K562 (cell line): ENCODE measurements at regions not wholly inside any gene's neighbourhood (a gene's known extent, or its start where the extent isn't known, plus 50 kb on each side); places are given as distances from the start of the nearest gene placed in this dataset.
A peak's percentile ranks its signal among the peaks of the same experiment; 100 is the strongest.
"Not testable (repeated sequence)": the region's sequence is repeated elsewhere in the genome, so short reads cannot be mapped to it uniquely, and the experiment has no call there.

Experiments used
- ATAC-seq: fragments of 200-7000 bp; cut with Tn5 transposase; 3 replicates; pipeline ENCODE4 v1.9.1; 2020; ENCODE audit warnings: moderate library complexity
- BruUV-seq: library from RNA; stranded (reverse); fragments of 400-500 nt; replicated peaks from 2 replicates; lab custom pipeline; 2021; lab: Mats Ljungman, UMichigan
- CTCF ChIA-PET: fragments of 300-600 bp; formaldehyde crosslinking; extraction: SDS; loops from one replicate; lab custom pipeline; 2021; ENCODE audit warnings: low intra/inter-chr PET ratio; lab: Yijun Ruan, JAX
- POLR2A ChIA-PET: fragments of 300-600, 350-650 bp; sonication (Branson Sonifier 250); formaldehyde crosslinking; extraction: SDS; loops from one replicate; lab custom pipeline; 2021; ENCODE audit warnings: antibody characterized with exemption, inconsistent platforms; lab: Yijun Ruan, JAX
- DNase-seq, 4 experiments: peaks; one replicate each; pipeline versions ENCODE4 v3.0.0 to v3.0.0-alpha.2; 2011 to 2018; ENCODE audit warnings: low spot score in 3 of 4, mixed read lengths in 3 of 4; ENCODE audit errors: extremely low read depth in 1 of 4
- FAIRE-seq: peaks from 2 replicates; lab custom pipeline; 2011; peaks lifted over from hg19 to GRCh38; lab: Jason Lieb, UNC
- H2AFZ ChIP-seq: 2 replicates; pipeline ENCODE4 v1.6.0; 2011; ENCODE audit warnings: low read depth, low read length, control low read depth, inconsistent platforms
- H3K27ac ChIP-seq: fragments of 200-600 bp; 3 replicates; pipeline ENCODE4 v1.8.0; 2011; ENCODE audit warnings: low read depth, mild to moderate bottlenecking, control low read depth, inconsistent platforms, low read length, moderate library complexity, mixed read lengths; ENCODE audit errors: extremely low read depth
- H3K27me3 ChIP-seq, 2 experiments: fragments of 300-600 bp in 1 of 2; 2 replicates in 1 of 2; 3 replicates in 1 of 2; pipeline versions ENCODE4 v1.6.0 to v1.8.0; 2011; ENCODE audit warnings: inconsistent platforms in 2 of 2, low read length in 2 of 2, mild to moderate bottlenecking in 1 of 2, mixed read lengths in 1 of 2, moderate library complexity in 1 of 2; ENCODE audit not compliant: control insufficient read depth in 2 of 2, insufficient read depth in 2 of 2
- H3K36me3 ChIP-seq: fragments of 300-600 bp; 3 replicates; pipeline ENCODE4 v1.8.0; 2011; ENCODE audit warnings: mild to moderate bottlenecking, low read length, inconsistent platforms; ENCODE audit not compliant: control insufficient read depth, insufficient read depth
- H3K4me1 ChIP-seq, 2 experiments: fragments of 200-600 bp in 1 of 2; replicated peaks in 1 of 2; 2 replicates in 1 of 2; 3 replicates in 1 of 2; pipeline versions ENCODE4 v1.5.1 to v1.8.0; 2011; ENCODE audit warnings: inconsistent platforms in 2 of 2, low read length in 2 of 2, mild to moderate bottlenecking in 1 of 2, mixed read lengths in 1 of 2, moderate library complexity in 1 of 2; ENCODE audit not compliant: control insufficient read depth in 2 of 2, insufficient read depth in 2 of 2
- H3K4me2 ChIP-seq: 2 replicates; pipeline ENCODE4 v1.6.1; 2011; ENCODE audit warnings: low read length, control low read depth, inconsistent platforms, mixed read lengths; ENCODE audit not compliant: insufficient read depth
- H3K4me3 ChIP-seq: fragments of 200-600 bp; sonication (generic), shearing (Covaris generic); 2 replicates; pipeline ENCODE4 v1.5.1; 2016; ENCODE audit warnings: control low read depth, inconsistent platforms
- H3K79me2 ChIP-seq: fragments of 200-600 bp; 3 replicates; pipeline ENCODE4 v1.8.0; 2011; ENCODE audit warnings: low read length, inconsistent platforms; ENCODE audit not compliant: control insufficient read depth, insufficient read depth
- H3K9ac ChIP-seq, 2 experiments: 2 replicates each; pipeline versions ENCODE4 v1.6.0 to v1.6.1; 2011; ENCODE audit warnings: low read depth in 2 of 2, low read length in 2 of 2, control low read depth in 1 of 2, inconsistent platforms in 1 of 2, mild to moderate bottlenecking in 1 of 2, mixed read lengths in 1 of 2; ENCODE audit not compliant: insufficient read depth in 1 of 2
- H3K9me1 ChIP-seq: one replicate; pipeline ENCODE4 v1.6.0; 2011; ENCODE audit warnings: inconsistent platforms, mild to moderate bottlenecking, low read length, moderate library complexity; ENCODE audit not compliant: control insufficient read depth, insufficient read depth
- H3K9me3 ChIP-seq: replicated peaks from 2 replicates; pipeline ENCODE4 v1.5.1; 2011; ENCODE audit warnings: low read depth, low read length, inconsistent platforms; ENCODE audit not compliant: control insufficient read depth, insufficient read depth
- H4K20me1 ChIP-seq: replicated peaks from 2 replicates; pipeline ENCODE4 v1.6.1; 2011; ENCODE audit warnings: low read length, inconsistent platforms, mixed read lengths; ENCODE audit not compliant: control insufficient read depth, insufficient read depth
- CBX1 ChIP-seq: sonication (generic); IDR thresholded peaks from 2 replicates; pipeline ENCODE4 v1.6.1; 2016; ENCODE audit warnings: antibody characterized with exemption, low read depth, mild to moderate bottlenecking
- KDM4B ChIP-seq, 2 experiments: fragments of 450-650 bp in 1 of 2; sonication (generic) in 1 of 2; IDR thresholded peaks; 2 replicates each; pipeline ENCODE4 v1.6.1; 2016 to 2017; ENCODE audit warnings: borderline replicate concordance in 2 of 2, antibody characterized with exemption in 1 of 2, low read depth in 1 of 2, mild to moderate bottlenecking in 1 of 2
- NCOR1 ChIP-seq: fragments of 450-650 bp; IDR thresholded peaks from 2 replicates; pipeline ENCODE4 v1.6.1; 2016; ENCODE audit warnings: mild to moderate bottlenecking, moderate library complexity
- PML ChIP-seq: IDR thresholded peaks from 2 replicates; pipeline ENCODE4 v1.6.1; 2012; ENCODE audit warnings: low read length, inconsistent platforms
- POLR2AphosphoS5 ChIP-seq: IDR thresholded peaks from 2 replicates; pipeline ENCODE4 v1.6.1; 2011; ENCODE audit warnings: mild to moderate bottlenecking, low read depth, low read length, moderate library complexity; ENCODE audit not compliant: control insufficient read depth, insufficient read depth
- POLR2B ChIP-seq: fragments of 450-650 bp; IDR thresholded peaks from 2 replicates; pipeline ENCODE4 v1.6.1; 2018; ENCODE audit warnings: low read depth; ENCODE audit not compliant: partially characterized antibody
- POLR2G ChIP-seq: fragments of 200-400 bp; formaldehyde crosslinking; IDR thresholded peaks from 2 replicates; pipeline ENCODE4 v1.6.1; 2017; ENCODE audit warnings: low read depth, mild to moderate bottlenecking, antibody characterized with exemption, low read length, moderate library complexity
- RBFOX2 ChIP-seq: fragments of 200-400 bp; formaldehyde crosslinking; IDR thresholded peaks from 2 replicates; pipeline ENCODE4 v1.6.1; 2017; ENCODE audit warnings: low read depth, mild to moderate bottlenecking, low read length, moderate library complexity
- RNF2 ChIP-seq: sonication (generic); IDR thresholded peaks from 2 replicates; pipeline ENCODE4 v1.6.1; 2016
- SMAD1 ChIP-seq: fragments of 150-350 bp; IDR thresholded peaks from 2 replicates; pipeline ENCODE4 v1.6.1; 2014; ENCODE audit warnings: low read length, low read depth; ENCODE audit not compliant: partially characterized antibody
- SNAPC5 ChIP-seq: fragments of 250-450 bp; sonication (Bioruptor Pico); IDR thresholded peaks from 2 replicates; pipeline ENCODE4 v1.8.0; 2021; ENCODE audit warnings: moderate library complexity, mild to moderate bottlenecking, inconsistent platforms
- ZC3H8 ChIP-seq: fragments of 450-650 bp; IDR thresholded peaks from 2 replicates; pipeline ENCODE4 v1.6.1; 2017
- ZNF143 ChIP-seq: sonication (generic); formaldehyde crosslinking; IDR thresholded peaks from 2 replicates; pipeline ENCODE4 v1.9.0; 2022; ENCODE audit warnings: mild to moderate bottlenecking, missing genetic modification reagents
- WGBS: fragments of 100-300 bp; shearing (Covaris generic); methylation state at CpG from one replicate; pipeline ENCODE4 v1.1.6; 2016; ENCODE audit warnings: low coverage, mixed read lengths; ENCODE audit not compliant: insufficient coverage; ENCODE audit errors: missing lambda C conversion rate; 5-methylcytosine and 5-hydroxymethylcytosine counted together
- in situ Hi-C: fragments of 300-500 bp; cut with MboI; formaldehyde crosslinking; loops from 4 replicates; pipeline ENCODE4 v1.15.0; 2018; ENCODE audit warnings: inconsistent platforms, mixed read lengths
- intact Hi-C: fragments of 100-400 bp; cut with micrococcal nuclease; formaldehyde crosslinking; loops from 2 replicates; pipeline ENCODE4 v1.14.2; 2022
- TF ChIP-seq, protein P1 (sequence below), 2 experiments: fragments of 150-350 bp in 1 of 2; IDR thresholded peaks; 2 replicates each; pipeline ENCODE4 v1.6.1; 2012 to 2016; ENCODE audit warnings: low read depth in 2 of 2, low read length in 2 of 2, mild to moderate bottlenecking in 1 of 2, moderate library complexity in 1 of 2
- TF ChIP-seq, protein P2 (sequence below): IDR thresholded peaks from 2 replicates; pipeline ENCODE4 v1.6.1; 2011; ENCODE audit not compliant: insufficient read length; ENCODE audit errors: extremely low read depth
- TF ChIP-seq, protein P3 (sequence below): fragments of 200-800 bp; sonication (Bioruptor generic); IDR thresholded peaks from 2 replicates; pipeline ENCODE4 v1.6.1; 2017; ENCODE audit warnings: missing genetic modification characterization, missing compliant biosample characterization

- H4K20me1 ChIP-seq, H3K27ac ChIP-seq, H3K79me2 ChIP-seq, H3K27me3 ChIP-seq, POLR2A ChIA-PET, H3K9me3 ChIP-seq, H3K4me2 ChIP-seq, H3K9me1 ChIP-seq, H3K36me3 ChIP-seq, H3K4me1 ChIP-seq, intact Hi-C loops, H3K4me3 ChIP-seq, CTCF ChIA-PET, BruUV-seq, H2AFZ ChIP-seq: not testable (repeated sequence)
- FAIRE-seq (peak; percentile 78), ATAC-seq (peak; percentile 84), DNase-seq (peak in 1 of 4 experiments; percentile 52)
- in situ Hi-C loops = loop anchor here (10.0 kb wide), 1 partner anchor 825 kb away; no protein-coding TSS in a partner anchor
- WGBS = 0% methylated on average over 5 of the region's 39 CpGs
- H3K9ac ChIP-seq = peak overlapping the region in 1 of 2 experiments; percentile 68; a peak in 1 of 4 replicates
- TF ChIP-seq POLR2AphosphoS5 (peak; percentile 41; the same call in 1 of the 2 replicates), SNAPC5 (CRISPR knock-in tag) (peak; percentile 50), RNF2 (peak; percentile 37; the same call in 1 of the 2 replicates), PML (0 out of 2 replicates have a peak, but pooled peaks have one; percentile 30), POLR2G (peak; percentile 23; the same call in 1 of the 2 replicates), RBFOX2 (peak; percentile 28; the same call in 1 of the 2 replicates), POLR2B (peak; percentile 51), KDM4B (IDR thresholded peaks at IDR 0.05; ENCODE audit: borderline replicate concordance in 2 of 2, low read depth in 1 of 2) (peak in 1 of 2 experiments; percentile 88; a peak in 2 of 4 replicates), ZC3H8 (peak; percentile 81; the same call in 1 of the 2 replicates), NCOR1 (peak; percentile 17; the same call in 1 of the 2 replicates), ZNF143 (CRISPR knock-in tag) (peak; percentile 65), SMAD1 (peak; percentile 30), CBX1 (peak; percentile 56; the same call in 1 of the 2 replicates)
- TF ChIP-seq, protein P1, sequence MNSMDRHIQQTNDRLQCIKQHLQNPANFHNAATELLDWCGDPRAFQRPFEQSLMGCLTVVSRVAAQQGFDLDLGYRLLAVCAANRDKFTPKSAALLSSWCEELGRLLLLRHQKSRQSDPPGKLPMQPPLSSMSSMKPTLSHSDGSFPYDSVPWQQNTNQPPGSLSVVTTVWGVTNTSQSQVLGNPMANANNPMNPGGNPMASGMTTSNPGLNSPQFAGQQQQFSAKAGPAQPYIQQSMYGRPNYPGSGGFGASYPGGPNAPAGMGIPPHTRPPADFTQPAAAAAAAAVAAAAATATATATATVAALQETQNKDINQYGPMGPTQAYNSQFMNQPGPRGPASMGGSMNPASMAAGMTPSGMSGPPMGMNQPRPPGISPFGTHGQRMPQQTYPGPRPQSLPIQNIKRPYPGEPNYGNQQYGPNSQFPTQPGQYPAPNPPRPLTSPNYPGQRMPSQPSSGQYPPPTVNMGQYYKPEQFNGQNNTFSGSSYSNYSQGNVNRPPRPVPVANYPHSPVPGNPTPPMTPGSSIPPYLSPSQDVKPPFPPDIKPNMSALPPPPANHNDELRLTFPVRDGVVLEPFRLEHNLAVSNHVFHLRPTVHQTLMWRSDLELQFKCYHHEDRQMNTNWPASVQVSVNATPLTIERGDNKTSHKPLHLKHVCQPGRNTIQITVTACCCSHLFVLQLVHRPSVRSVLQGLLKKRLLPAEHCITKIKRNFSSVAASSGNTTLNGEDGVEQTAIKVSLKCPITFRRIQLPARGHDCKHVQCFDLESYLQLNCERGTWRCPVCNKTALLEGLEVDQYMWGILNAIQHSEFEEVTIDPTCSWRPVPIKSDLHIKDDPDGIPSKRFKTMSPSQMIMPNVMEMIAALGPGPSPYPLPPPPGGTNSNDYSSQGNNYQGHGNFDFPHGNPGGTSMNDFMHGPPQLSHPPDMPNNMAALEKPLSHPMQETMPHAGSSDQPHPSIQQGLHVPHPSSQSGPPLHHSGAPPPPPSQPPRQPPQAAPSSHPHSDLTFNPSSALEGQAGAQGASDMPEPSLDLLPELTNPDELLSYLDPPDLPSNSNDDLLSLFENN (IDR thresholded peaks at IDR 0.05; ENCODE audit: low read depth in 2 of 2, low read length in 2 of 2) = peak in 1 of 2 experiments; percentile 51; a peak in 1 of 4 replicates
- TF ChIP-seq, protein P2, sequence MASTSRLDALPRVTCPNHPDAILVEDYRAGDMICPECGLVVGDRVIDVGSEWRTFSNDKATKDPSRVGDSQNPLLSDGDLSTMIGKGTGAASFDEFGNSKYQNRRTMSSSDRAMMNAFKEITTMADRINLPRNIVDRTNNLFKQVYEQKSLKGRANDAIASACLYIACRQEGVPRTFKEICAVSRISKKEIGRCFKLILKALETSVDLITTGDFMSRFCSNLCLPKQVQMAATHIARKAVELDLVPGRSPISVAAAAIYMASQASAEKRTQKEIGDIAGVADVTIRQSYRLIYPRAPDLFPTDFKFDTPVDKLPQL = peak; percentile 16
- TF ChIP-seq, protein P3, sequence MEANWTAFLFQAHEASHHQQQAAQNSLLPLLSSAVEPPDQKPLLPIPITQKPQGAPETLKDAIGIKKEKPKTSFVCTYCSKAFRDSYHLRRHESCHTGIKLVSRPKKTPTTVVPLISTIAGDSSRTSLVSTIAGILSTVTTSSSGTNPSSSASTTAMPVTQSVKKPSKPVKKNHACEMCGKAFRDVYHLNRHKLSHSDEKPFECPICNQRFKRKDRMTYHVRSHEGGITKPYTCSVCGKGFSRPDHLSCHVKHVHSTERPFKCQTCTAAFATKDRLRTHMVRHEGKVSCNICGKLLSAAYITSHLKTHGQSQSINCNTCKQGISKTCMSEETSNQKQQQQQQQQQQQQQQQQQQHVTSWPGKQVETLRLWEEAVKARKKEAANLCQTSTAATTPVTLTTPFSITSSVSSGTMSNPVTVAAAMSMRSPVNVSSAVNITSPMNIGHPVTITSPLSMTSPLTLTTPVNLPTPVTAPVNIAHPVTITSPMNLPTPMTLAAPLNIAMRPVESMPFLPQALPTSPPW (CRISPR knock-in tag) = peak; percentile 21; the same call in 1 of the 2 replicates
These were observed 242.2 kb downstream of the FAM72C start for GRCh38 chr1:143729449-143730111.
